Caco-2 (cell line): ENCODE measurements at regions not wholly inside any gene's neighbourhood (a gene's known extent, or its start where the extent isn't known, plus 50 kb on each side); places are given as distances from the start of the nearest gene placed in this dataset.

ENCODE experiments used
- BruUV-seq: library from RNA; stranded (reverse); fragments of 400-500 nt; replicated peaks from 2 replicates; lab custom pipeline; 2021; lab: Mats Ljungman, UMichigan
- CTCF ChIA-PET: fragments of 300-600 bp; sonication (Branson Sonifier 250); formaldehyde crosslinking; loops from one replicate; lab custom pipeline; 2022; ENCODE audit warnings: antibody characterized with exemption; lab: Charles Lee
- POLR2A ChIA-PET: fragments of 300-600 bp; sonication (Branson Sonifier 250); formaldehyde crosslinking; loops from one replicate; lab custom pipeline; 2022; ENCODE audit warnings: antibody characterized with exemption; lab: Charles Lee
- DNase-seq, 2 experiments: peaks; one replicate each; pipeline versions ENCODE4 v3.0.0 to v3.0.0-alpha.2; 2020 to 2022
- H3K27me3 ChIP-seq: replicated peaks from 2 replicates; pipeline ENCODE4 v1.6.0; 2011; ENCODE audit warnings: low read length; ENCODE audit not compliant: control insufficient read depth, insufficient read depth
- H3K36me3 ChIP-seq: 2 replicates; pipeline ENCODE4 v1.5.1; 2011; ENCODE audit warnings: low read length; ENCODE audit not compliant: control insufficient read depth, insufficient read depth
- H3K4me1 ChIP-seq: fragments of 250-450 bp; sonication (Bioruptor Pico); 2 replicates; pipeline ENCODE4 v1.5.1; 2020; ENCODE audit warnings: mild to moderate bottlenecking
- H3K4me3 ChIP-seq: 2 replicates; pipeline ENCODE4 v1.5.1; 2011; ENCODE audit warnings: low read depth, mild to moderate bottlenecking, control low read depth, low read length
- H3K9me3 ChIP-seq: fragments of 250-450 bp; sonication (Bioruptor Pico); 2 replicates; pipeline ENCODE4 v1.5.1; 2020; ENCODE audit warnings: mild to moderate bottlenecking, moderate library complexity
- H3K27ac Mint-ChIP-seq: one replicate; pipeline ENCODE4 v1.8.0; 2022; ENCODE audit warnings: mixed read lengths; ENCODE audit not compliant: unreplicated experiment
- H3K27me3 Mint-ChIP-seq: one replicate; pipeline ENCODE4 v1.8.0; 2022; ENCODE audit warnings: mixed read lengths; ENCODE audit not compliant: insufficient read depth, unreplicated experiment
- H3K36me3 Mint-ChIP-seq: one replicate; pipeline ENCODE4 v1.8.0; 2022; ENCODE audit warnings: mild to moderate bottlenecking, mixed read lengths; ENCODE audit not compliant: insufficient read depth, unreplicated experiment
- H3K4me1 Mint-ChIP-seq: one replicate; pipeline ENCODE4 v1.8.0; 2022; ENCODE audit warnings: low read depth, mixed read lengths; ENCODE audit not compliant: unreplicated experiment
- H3K4me3 Mint-ChIP-seq: one replicate; pipeline ENCODE4 v1.8.0; 2022; ENCODE audit warnings: mild to moderate bottlenecking, moderate library complexity, mixed read lengths; ENCODE audit not compliant: unreplicated experiment
- H3K9me3 Mint-ChIP-seq: one replicate; pipeline ENCODE4 v1.8.0; 2022; ENCODE audit warnings: mixed read lengths; ENCODE audit not compliant: unreplicated experiment
- intact Hi-C: fragments of 100-400 bp; cut with micrococcal nuclease; formaldehyde crosslinking; loops from one replicate; pipeline ENCODE4 v1.10.0; 2022; ENCODE audit not compliant: unreplicated experiment
- TF ChIP-seq, protein P1 (sequence below), 2 experiments: fragments of 200-600 bp in 1 of 2; IDR thresholded peaks; 1 replicate in 1 of 2; 2 replicates in 1 of 2; pipeline versions ENCODE4 v1.5.1 to v1.8.0; 2011 to 2022; ENCODE audit warnings: antibody characterized with exemption in 1 of 2, control low read depth in 1 of 2, inconsistent platforms in 1 of 2, low read depth in 1 of 2, low read length in 1 of 2, mild to moderate bottlenecking in 1 of 2, moderate library complexity in 1 of 2; ENCODE audit not compliant: insufficient read depth in 1 of 2, severe bottlenecking in 1 of 2, unreplicated experiment in 1 of 2

- H3K9me3 ChIP-seq = peaks cover 9% of the 10 kb centered on the region; the same call in 1 of the 2 replicates
- H3K27ac Mint-ChIP-seq = no peak overlapping the region
- no peaks in the 10 kb centered on the region for H3K27me3 ChIP-seq
- no TSS peak for BruUV-seq
- no peaks in the 10 kb centered on the region for H3K4me1 ChIP-seq
- peaks cover 15% of the 10 kb centered on the region for H3K4me1 Mint-ChIP-seq
- H3K36me3 ChIP-seq = no peaks in the 10 kb centered on the region
- intact Hi-C loops = no loop called here
- no peak overlapping the region for H3K4me3 Mint-ChIP-seq
- H3K27me3 Mint-ChIP-seq = no peaks in the 10 kb centered on the region
- DNase-seq = no peak
- H3K9me3 Mint-ChIP-seq = peaks cover 25% of the 10 kb centered on the region
- H3K4me3 ChIP-seq = no peak overlapping the region
- ChIA-PET CTCF (no interaction called here), POLR2A (interaction anchor here (0.6 kb wide), 1 partner anchor 26 kb away, joined by 3 read pairs; no protein-coding TSS in a partner anchor)
- no peaks in the 10 kb centered on the region for H3K36me3 Mint-ChIP-seq
- TF ChIP-seq, protein P1, sequence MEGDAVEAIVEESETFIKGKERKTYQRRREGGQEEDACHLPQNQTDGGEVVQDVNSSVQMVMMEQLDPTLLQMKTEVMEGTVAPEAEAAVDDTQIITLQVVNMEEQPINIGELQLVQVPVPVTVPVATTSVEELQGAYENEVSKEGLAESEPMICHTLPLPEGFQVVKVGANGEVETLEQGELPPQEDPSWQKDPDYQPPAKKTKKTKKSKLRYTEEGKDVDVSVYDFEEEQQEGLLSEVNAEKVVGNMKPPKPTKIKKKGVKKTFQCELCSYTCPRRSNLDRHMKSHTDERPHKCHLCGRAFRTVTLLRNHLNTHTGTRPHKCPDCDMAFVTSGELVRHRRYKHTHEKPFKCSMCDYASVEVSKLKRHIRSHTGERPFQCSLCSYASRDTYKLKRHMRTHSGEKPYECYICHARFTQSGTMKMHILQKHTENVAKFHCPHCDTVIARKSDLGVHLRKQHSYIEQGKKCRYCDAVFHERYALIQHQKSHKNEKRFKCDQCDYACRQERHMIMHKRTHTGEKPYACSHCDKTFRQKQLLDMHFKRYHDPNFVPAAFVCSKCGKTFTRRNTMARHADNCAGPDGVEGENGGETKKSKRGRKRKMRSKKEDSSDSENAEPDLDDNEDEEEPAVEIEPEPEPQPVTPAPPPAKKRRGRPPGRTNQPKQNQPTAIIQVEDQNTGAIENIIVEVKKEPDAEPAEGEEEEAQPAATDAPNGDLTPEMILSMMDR (IDR thresholded peaks at IDR 0.05; ENCODE audit: insufficient read depth in 1 of 2, low read depth in 1 of 2, low read length in 1 of 2, severe bottlenecking in 1 of 2, unreplicated experiment in 1 of 2) = no peak
Observed at GRCh38 chr2:145495590-145495989, 975.7 kb upstream of the ZEB2 start.

GRCh38 chr2:145494441-145494840 is 974.5 kb upstream of the ZEB2 start:
- no TSS peak for BruUV-seq
- no peak overlapping the region for H3K4me3 ChIP-seq
- peaks cover 15% of the 10 kb centered on the region for H3K4me1 Mint-ChIP-seq
- no peaks in the 10 kb centered on the region for H3K36me3 ChIP-seq
- H3K4me3 Mint-ChIP-seq = no peak overlapping the region
- intact Hi-C loops = no loop called here
- no peak overlapping the region for H3K27ac Mint-ChIP-seq
- TF ChIP-seq, protein P1 (IDR thresholded peaks at IDR 0.05; ENCODE audit: insufficient read depth in 1 of 2, low read depth in 1 of 2, low read length in 1 of 2, severe bottlenecking in 1 of 2, unreplicated experiment in 1 of 2) = no peak
- H3K9me3 Mint-ChIP-seq = peaks cover 25% of the 10 kb centered on the region
- H3K27me3 ChIP-seq = no peaks in the 10 kb centered on the region
- H3K9me3 ChIP-seq = peaks cover 9% of the 10 kb centered on the region; the same call in 1 of the 2 replicates
- no peaks in the 10 kb centered on the region for H3K36me3 Mint-ChIP-seq
- no peaks in the 10 kb centered on the region for H3K27me3 Mint-ChIP-seq
- CTCF ChIA-PET = no interaction called here
- H3K4me1 ChIP-seq = no peaks in the 10 kb centered on the region
- no peak for DNase-seq
- POLR2A ChIA-PET = no interaction called here

DNA sequence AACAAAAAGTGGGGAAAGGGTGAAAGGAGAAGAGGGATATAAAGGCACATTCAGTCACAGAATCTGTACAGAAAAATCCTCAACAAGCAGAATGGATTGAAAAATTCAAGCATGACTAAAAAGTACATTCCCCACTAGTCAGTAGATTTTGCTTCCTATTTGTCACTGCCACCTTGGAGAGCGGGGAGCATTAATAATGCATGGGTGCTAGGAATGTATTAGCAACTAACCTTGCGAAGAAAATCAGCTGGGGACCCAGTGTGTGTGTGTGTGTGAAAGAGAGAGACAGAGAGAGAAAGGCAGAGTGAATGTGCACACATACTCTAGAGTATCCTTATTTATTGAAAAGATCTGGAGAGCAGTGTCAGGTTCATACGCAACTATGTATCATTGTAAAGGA is 968.7 kb upstream of the ZEB2 start:
- no peaks in the 10 kb centered on the region for H3K4me1 Mint-ChIP-seq
- CTCF ChIA-PET = no interaction called here
- peaks cover 17% of the 10 kb centered on the region for H3K9me3 Mint-ChIP-seq
- POLR2A ChIA-PET = no interaction called here
- intact Hi-C loops = no loop called here
- no peak for DNase-seq
- peaks cover 2% of the 10 kb centered on the region for H3K27me3 Mint-ChIP-seq
- Histone ChIP-seq H3K27me3 (no peaks in the 10 kb centered on the region), H3K4me1 (no peaks in the 10 kb centered on the region), H3K9me3 (peaks cover 4% of the 10 kb centered on the region; the same call in 1 of the 2 replicates), H3K4me3 (no peak overlapping the region), H3K36me3 (no peaks in the 10 kb centered on the region)
- no peak overlapping the region for H3K27ac Mint-ChIP-seq
- no TSS peak for BruUV-seq
- TF ChIP-seq, protein P1 (IDR thresholded peaks at IDR 0.05; ENCODE audit: insufficient read depth in 1 of 2, low read depth in 1 of 2, low read length in 1 of 2, severe bottlenecking in 1 of 2, unreplicated experiment in 1 of 2) = no peak
- H3K36me3 Mint-ChIP-seq = no peaks in the 10 kb centered on the region
- H3K4me3 Mint-ChIP-seq = no peak overlapping the region
